22Rv1 (cell line): ENCODE measurements at regions not wholly inside any gene's neighbourhood (a gene's known extent, or its start where the extent isn't known, plus 50 kb on each side); places are given as distances from the start of the nearest gene placed in this dataset.
"Not testable (repeated sequence)": the region's sequence is repeated elsewhere in the genome, so short reads cannot be mapped to it uniquely, and the experiment has no call there.

Source experiments
- H3K27ac ChIP-seq: fragments of 450-650 bp; 2 replicates; pipeline ENCODE4 v1.5.1; 2017
- CTCF ChIP-seq: fragments of 450-650 bp; IDR thresholded peaks from 2 replicates; pipeline ENCODE4 v1.5.1; 2017; ENCODE audit warnings: mild to moderate bottlenecking
- ZFX ChIP-seq: fragments of 450-650 bp; IDR thresholded peaks from 2 replicates; pipeline ENCODE4 v1.6.1; 2017; ENCODE audit warnings: antibody characterized with exemption, borderline replicate concordance

GRCh38 chr10:55519264-55519663 is 718.2 kb upstream of the PCDH15 start:
- TF ChIP-seq ZFX (no peak), CTCF (no peak)
- H3K27ac ChIP-seq: no peak overlapping the region

- H3K27ac ChIP-seq: not testable (repeated sequence)
Measured at GRCh38 chr10:55518416-55518815, 717.4 kb upstream of the PCDH15 start.

DNA sequence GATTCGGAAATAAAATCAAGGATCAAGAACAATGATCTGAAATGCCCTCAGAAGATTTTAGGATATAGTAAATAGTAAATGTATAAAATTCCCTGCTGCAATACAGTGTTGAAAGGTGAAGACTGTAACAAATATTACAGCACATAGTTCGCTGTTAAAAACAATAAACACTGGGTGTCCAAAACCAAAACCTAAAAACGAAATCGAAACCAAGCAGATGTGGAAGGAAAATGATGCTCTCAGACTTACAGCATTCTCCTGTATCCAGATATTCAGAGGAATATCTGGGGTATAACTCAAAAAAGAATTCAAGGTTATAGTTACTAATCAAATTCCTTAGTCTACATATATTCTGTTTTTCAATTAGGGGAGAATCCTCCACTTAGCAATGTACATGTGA is 708.1 kb upstream of the PCDH15 start:
- TF ChIP-seq CTCF (no peak), ZFX (no peak)
- H3K27ac ChIP-seq: no peak overlapping the region

- no peak overlapping the region for H3K27ac ChIP-seq
- TF ChIP-seq CTCF (peak; percentile 75), ZFX (no peak)
Measured at GRCh38 chr10:55500931-55501559, 700.0 kb upstream of the PCDH15 start.

- H3K27ac ChIP-seq: no peak overlapping the region
- TF ChIP-seq ZFX (no peak), CTCF (no peak)
Measured at GRCh38 chr10:55497893-55498499, 697.0 kb upstream of the PCDH15 start.

- TF ChIP-seq ZFX (no peak), CTCF (no peak)
- no peak overlapping the region for H3K27ac ChIP-seq
Measured at GRCh38 chr10:55495555-55495954, 694.5 kb upstream of the PCDH15 start.

GRCh38 chr10:55491712-55492111 is 690.7 kb upstream of the PCDH15 start:
- TF ChIP-seq ZFX (no peak), CTCF (no peak)
- H3K27ac ChIP-seq: no peak overlapping the region

DNA sequence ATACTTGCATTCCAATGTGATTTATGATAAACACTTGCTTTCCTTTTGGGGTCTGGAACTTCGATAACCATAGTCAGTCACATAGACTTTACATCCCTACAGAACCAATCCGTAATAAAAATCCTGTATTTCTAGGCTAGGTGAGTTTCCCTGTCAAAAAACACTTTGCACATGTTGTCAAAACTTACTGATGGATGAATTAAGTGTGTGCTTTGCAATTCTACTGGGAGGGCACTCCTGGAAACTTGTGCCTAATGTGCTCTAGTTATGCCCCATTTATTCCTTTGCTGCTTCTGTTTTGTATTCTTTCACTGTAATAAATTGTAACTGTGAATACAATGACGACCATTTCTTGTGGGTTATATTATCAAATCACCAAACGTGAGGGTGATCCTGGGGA is 684.8 kb upstream of the PCDH15 start:
- TF ChIP-seq CTCF (no peak), ZFX (no peak)
- no peak overlapping the region for H3K27ac ChIP-seq
